Lung (tissue), 11 donors: ENCODE measurements at regions not wholly inside any gene's neighbourhood (a gene's known extent, or its start where the extent isn't known, plus 50 kb on each side); places are given as distances from the start of the nearest gene placed in this dataset.

Experiments used
- ATAC-seq: fragments of 200-7000 bp; cut with Tn5 transposase; one replicate; pipeline ENCODE4 v1.9.1; 2020; ENCODE audit warnings: moderate number of reproducible peaks; ENCODE audit not compliant: insufficient read depth, low FRiP score
- DNase-seq, 3 donors: peaks; one replicate each; pipeline ENCODE4 v3.0.0-alpha.2; 2013 to 2017
- H3K27ac ChIP-seq, 2 donors: one replicate each; pipeline ENCODE4 v1.5.1; 2013; ENCODE audit warnings: mild to moderate bottlenecking in 2 of 2, moderate library complexity in 2 of 2, control low read depth in 1 of 2, inconsistent platforms in 1 of 2, low read depth in 1 of 2, low read length in 1 of 2
- H3K27me3 ChIP-seq, 3 donors: one replicate each; pipeline ENCODE4 v1.5.1; 2013; ENCODE audit warnings: low read length in 2 of 3; ENCODE audit not compliant: control insufficient read depth in 3 of 3, insufficient read depth in 3 of 3
- H3K36me3 ChIP-seq, 4 donors: one replicate each; pipeline ENCODE4 v1.5.1; 2013; ENCODE audit warnings: low read length in 4 of 4, mild to moderate bottlenecking in 1 of 4, moderate library complexity in 1 of 4; ENCODE audit not compliant: control insufficient read depth in 4 of 4, insufficient read depth in 4 of 4
- H3K4me1 ChIP-seq, 5 donors: one replicate each; pipeline ENCODE4 v1.5.1; 2013; ENCODE audit warnings: low read length in 5 of 5, mild to moderate bottlenecking in 2 of 5, moderate library complexity in 1 of 5; ENCODE audit not compliant: control insufficient read depth in 5 of 5, insufficient read depth in 5 of 5
- H3K4me3 ChIP-seq: one replicate; pipeline ENCODE4 v1.5.1; 2013; ENCODE audit warnings: mild to moderate bottlenecking, control low read depth, moderate library complexity
- H3K9ac ChIP-seq, 2 donors: one replicate each; pipeline ENCODE4 v1.5.1; 2013; ENCODE audit warnings: low read length in 2 of 2, control low read depth in 1 of 2; ENCODE audit not compliant: insufficient read depth in 1 of 2
- H3K9me3 ChIP-seq, 4 donors: one replicate each; pipeline ENCODE4 v1.5.1; 2013; ENCODE audit warnings: low read length in 3 of 4, mild to moderate bottlenecking in 1 of 4, moderate library complexity in 1 of 4; ENCODE audit not compliant: control insufficient read depth in 4 of 4, insufficient read depth in 3 of 4
- WGBS, 2 donors: extraction: QIAGEN DNeasy Blood & Tissue Kit; methylation state at CpG; one replicate each; pipeline ENCODE4 v1.1.7; 2013; 5-methylcytosine and 5-hydroxymethylcytosine counted together
- TF ChIP-seq, protein P1 (sequence below): IDR thresholded peaks from 2 replicates; pipeline ENCODE4 v1.5.1; 2012; ENCODE audit warnings: mild to moderate bottlenecking; ENCODE audit errors: control extremely low read depth, extremely low read depth
- donor health status: control.
- donor health status: control.
- donor health status: Bipolar disorder and iron deficiency.
- donor health status: healthy.
- donor health status: DM: yes; HTN: yes; CAD: no.

DNA sequence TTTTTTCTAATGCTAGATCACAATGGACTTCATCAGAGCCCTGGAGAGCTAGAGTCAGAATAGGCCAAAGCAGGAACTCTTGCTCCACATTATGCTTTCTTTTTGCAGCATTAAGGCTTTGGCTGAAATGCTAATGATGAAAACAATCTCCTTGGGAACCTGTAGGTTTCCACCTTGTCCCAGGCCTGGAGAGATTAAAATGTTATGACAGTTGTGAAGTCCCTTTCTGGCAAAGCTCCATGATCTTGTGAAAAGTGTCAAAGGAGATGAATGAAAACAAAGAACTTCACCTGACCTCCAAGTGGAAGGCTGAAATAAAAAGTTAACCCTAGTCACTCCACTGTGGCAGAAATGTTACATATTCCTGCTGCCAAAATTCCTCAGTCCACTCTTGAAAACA, 64.0 kb upstream of the LRRC1 start:
- TF ChIP-seq, protein P1, sequence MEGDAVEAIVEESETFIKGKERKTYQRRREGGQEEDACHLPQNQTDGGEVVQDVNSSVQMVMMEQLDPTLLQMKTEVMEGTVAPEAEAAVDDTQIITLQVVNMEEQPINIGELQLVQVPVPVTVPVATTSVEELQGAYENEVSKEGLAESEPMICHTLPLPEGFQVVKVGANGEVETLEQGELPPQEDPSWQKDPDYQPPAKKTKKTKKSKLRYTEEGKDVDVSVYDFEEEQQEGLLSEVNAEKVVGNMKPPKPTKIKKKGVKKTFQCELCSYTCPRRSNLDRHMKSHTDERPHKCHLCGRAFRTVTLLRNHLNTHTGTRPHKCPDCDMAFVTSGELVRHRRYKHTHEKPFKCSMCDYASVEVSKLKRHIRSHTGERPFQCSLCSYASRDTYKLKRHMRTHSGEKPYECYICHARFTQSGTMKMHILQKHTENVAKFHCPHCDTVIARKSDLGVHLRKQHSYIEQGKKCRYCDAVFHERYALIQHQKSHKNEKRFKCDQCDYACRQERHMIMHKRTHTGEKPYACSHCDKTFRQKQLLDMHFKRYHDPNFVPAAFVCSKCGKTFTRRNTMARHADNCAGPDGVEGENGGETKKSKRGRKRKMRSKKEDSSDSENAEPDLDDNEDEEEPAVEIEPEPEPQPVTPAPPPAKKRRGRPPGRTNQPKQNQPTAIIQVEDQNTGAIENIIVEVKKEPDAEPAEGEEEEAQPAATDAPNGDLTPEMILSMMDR = no peak
- Histone ChIP-seq H3K4me1 (peaks cover 0 to 5% (median 0%) of the 10 kb centered on the region in 5 donors), H3K9ac (no peak overlapping the region), H3K9me3 (no peaks in the 10 kb centered on the region), H3K36me3 (no peaks in the 10 kb centered on the region), H3K27me3 (no peaks in the 10 kb centered on the region), H3K4me3 (no peak overlapping the region), H3K27ac (no peak overlapping the region)
- ATAC-seq = no peak
- no peak for DNase-seq

DNA sequence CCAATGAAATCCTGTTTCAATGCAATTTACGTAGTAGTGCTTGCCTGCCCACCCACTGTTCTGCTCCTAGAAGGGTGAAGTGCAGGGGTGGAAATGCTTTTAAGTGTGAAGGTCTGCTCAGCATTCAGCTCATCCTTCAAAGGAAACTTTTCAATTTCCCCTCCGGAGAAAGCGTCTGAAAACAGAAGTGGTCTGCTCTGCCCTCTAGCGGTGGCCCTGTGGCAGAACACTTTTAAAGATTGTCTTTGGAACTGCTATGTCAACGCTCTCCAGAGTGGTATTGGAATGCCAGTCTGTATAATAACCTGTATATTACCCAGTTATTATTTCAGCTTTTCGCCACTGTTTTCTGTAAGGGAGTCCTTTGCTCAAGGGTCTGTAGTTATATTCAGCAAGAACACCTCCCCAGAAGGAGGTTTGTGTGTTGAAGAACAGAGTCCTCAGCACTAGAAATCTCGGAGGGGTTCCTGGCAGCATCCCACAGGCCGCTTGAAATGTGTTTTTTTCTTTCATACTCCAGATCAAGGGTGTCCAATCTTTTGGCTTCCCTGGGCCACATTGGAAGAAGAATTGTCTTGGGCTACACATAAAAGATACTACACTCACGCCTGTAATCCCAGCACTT, 63.1 kb upstream of the KLHL31 start:
- H3K4me1 ChIP-seq = no peaks in the 10 kb centered on the region

DNA sequence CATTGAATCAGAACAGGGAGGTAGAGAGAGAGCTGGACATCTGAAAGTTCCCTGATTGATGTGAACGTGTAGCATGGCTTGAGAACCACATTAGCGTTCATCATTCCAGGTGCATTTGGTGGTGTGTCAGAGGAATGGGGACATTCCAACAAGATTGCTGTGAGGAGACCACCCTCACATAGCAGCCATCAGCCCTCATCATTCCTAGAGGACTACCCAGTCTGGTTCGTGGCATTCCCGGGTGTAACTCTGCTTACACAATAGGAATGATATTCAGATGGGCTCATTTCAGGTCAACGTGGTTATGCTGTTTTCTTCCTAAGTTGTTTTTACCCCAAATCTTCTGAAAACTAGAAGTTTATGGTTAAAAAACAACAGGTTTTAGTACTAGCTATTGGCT, 62.2 kb upstream of the KLHL31 start:
- Histone ChIP-seq H3K36me3 (no peaks in the 10 kb centered on the region), H3K27ac (no peak overlapping the region), H3K9ac (no peak overlapping the region), H3K27me3 (no peaks in the 10 kb centered on the region), H3K4me1 (no peaks in the 10 kb centered on the region), H3K9me3 (no peaks in the 10 kb centered on the region), H3K4me3 (no peak overlapping the region)
- TF ChIP-seq, protein P1 = no peak
- DNase-seq = no peak
- WGBS, 2 donors = 85 to 88% methylated on average over 5 of the region's 5 CpGs
- no peak for ATAC-seq

More for the DNA sequence above, 63.1 kb upstream of the KLHL31 start:
- DNase-seq = peak; percentile 64 to 71 (median 67)
- peak overlapping the region in 1 of 2 donors; percentile 40 for H3K9ac ChIP-seq
- peak; percentile 21 for ATAC-seq
- WGBS, 2 donors = 28 to 33% methylated on average over 9 of the region's 9 CpGs
- H3K27ac ChIP-seq = no peak overlapping the region
- no peak overlapping the region for H3K4me3 ChIP-seq
- H3K36me3 ChIP-seq = no peaks in the 10 kb centered on the region
- H3K27me3 ChIP-seq = no peaks in the 10 kb centered on the region
- H3K9me3 ChIP-seq = no peaks in the 10 kb centered on the region
- TF ChIP-seq, protein P1 = peak; percentile 53
